ENCODE measurements at regions not wholly inside any gene's neighbourhood (a gene's known extent, or its start where the extent isn't known, plus 50 kb on each side); places are given as distances from the start of the nearest gene placed in this dataset.
"Not testable (repeated sequence)": the region's sequence is repeated elsewhere in the genome, so short reads cannot be mapped to it uniquely, and the experiment has no call there.

DNA sequence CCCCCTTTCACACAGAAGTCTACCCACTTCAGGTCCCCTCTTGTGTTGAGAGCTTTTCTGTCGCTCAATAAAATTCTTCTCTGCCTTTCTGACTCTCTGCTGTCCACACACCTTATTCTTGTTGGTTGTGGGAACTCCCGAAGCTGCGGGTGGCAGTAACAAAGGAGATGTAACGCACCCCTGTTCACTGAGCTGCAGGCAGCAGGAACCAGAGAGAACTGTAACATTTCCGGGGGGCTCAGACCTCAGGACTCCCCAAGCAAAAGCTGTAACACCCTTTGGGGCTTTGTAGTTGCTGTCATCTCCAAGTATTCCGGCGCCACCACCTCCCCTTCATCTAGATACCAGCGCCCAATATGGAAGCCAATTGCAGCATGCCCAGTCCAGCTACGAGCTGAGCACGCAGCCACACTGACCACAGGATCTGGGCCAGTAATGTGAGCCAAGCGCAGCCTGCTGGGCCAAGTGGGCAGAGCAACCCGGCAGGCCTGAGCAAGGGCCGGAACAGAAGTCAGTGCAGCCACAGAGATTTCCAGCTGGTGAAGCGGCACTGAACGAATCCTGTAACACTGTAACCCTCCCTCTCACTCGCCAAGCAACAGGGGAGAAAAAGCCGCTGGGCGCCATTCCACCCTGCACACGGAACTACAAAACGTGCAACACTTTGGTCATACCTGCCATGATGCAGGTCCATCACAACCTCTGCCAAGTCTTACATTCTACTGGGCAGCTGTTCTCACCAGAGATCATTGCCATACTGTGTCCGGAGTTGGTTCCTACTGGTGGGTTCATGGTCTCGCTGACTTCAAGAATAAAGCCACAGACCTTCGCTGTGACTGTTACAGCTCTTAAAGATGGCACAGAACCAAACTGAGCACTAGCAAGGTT lies 194.3 kb downstream of the SPATA31A6 start:
- DNase-seq (ENCODE audit: low read depth): not testable (repeated sequence)

DNA sequence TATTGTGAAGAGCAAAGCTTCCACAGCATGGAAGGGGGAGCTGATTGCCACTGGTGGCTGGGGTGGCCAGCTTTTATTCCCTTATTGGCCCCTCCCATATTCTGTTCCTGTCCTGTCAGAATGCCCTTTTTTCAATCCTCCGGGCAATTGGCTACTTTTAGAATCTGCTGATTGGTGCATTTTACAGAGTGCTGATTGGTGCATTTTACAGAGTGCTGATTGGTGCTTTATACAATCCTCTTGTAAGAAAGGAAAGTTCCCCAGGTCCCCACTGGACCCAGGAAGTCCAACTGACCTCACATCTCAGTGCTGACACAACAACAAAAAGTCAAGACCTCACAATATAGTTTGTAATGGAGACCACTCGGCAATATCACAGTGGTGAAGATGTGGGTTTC lies 195.0 kb downstream of the SPATA31A6 start:
- no peak for DNase-seq (ENCODE audit: low read depth)

DNA sequence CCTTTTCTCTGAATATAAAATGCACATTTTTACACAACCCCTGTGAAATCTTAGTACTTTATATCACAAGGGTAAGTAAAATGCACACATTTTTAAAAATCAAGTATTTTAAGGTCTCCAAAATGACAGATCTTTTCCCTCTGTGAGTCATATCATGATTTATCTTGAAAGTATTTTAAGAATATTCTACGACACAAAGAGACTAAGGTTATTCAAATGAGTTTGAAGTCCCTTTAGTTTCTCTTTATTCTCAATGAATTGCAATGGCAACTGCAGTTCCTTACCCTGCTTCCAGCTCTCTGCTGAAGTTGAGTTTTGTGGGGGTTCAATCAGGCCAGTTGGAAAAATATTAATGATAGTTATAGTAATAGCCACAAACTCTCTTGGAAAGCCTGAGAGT lies 196.1 kb downstream of the SPATA31A6 start:
- not testable (repeated sequence) for DNase-seq (ENCODE audit: low read depth)

DNA sequence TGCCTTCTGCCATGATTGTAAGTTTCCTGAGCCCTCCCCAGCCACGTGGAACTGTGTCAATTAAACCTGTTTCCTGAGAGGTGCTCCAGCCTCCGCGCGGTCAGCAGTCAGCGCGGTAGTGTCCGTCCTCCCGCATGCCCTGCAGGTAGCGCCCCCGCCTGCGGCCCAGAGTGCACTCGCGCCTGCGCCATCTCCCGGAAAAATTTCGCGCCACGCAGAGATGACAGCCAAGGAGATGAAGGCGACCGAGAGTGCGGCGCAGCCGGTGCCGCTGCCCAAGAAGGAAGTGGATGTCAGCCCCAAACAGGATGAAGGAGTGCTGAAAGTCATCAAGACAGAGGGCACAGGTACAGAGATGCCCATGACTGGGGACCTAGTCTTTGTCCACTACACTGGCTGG lies 201.1 kb downstream of the SPATA31A6 start:
- not testable (repeated sequence) for DNase-seq (ENCODE audit: low read depth)

DNA sequence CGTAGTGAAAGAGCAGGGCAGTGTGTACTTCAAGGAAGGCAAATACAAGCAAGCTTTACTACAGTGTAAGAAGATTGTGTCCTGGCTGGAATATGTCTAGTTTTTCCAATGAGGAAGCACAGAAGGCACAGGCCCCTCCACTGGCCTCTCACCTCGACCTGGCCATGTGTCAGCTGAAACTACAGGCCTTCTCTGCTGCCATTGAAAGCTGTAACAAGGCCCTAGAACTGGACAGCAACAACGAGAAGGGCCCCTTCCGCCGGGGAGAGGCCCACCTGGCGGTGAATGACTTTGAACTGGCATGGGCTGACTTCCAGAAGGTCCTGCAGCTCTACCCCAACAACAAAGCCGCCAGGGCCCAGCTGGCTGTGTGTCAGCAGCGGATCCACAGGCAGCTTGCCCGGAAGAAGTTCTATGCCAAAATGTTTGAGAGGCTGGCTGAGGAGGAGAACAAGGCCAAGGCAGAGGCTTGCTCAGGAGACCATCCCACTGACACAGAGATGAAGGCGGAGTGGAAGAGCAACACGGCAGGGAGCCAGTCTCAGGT lies 202.2 kb downstream of the SPATA31A6 start:
- DNase-seq (ENCODE audit: low read depth): not testable (repeated sequence)

DNA sequence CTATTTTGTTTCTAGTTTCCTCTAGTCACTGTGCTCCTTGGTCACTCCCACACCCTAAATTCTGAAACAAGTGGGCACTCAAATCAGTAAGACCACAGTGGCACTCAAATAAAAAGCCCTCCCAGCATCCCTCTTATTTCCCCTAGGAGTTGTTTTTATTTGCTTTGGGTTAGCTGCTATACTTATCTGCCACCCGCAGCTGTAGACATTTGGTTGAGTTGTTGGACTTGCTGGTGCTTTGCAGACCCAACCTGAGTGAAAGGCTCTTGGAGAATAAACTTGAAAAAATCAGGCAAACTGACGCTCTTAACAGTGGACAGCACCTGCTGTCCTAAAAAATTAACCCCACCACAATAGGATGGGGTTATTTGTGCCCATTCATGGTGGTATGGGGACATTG lies 203.0 kb downstream of the SPATA31A6 start:
- no peak for DNase-seq (ENCODE audit: low read depth)

DNA sequence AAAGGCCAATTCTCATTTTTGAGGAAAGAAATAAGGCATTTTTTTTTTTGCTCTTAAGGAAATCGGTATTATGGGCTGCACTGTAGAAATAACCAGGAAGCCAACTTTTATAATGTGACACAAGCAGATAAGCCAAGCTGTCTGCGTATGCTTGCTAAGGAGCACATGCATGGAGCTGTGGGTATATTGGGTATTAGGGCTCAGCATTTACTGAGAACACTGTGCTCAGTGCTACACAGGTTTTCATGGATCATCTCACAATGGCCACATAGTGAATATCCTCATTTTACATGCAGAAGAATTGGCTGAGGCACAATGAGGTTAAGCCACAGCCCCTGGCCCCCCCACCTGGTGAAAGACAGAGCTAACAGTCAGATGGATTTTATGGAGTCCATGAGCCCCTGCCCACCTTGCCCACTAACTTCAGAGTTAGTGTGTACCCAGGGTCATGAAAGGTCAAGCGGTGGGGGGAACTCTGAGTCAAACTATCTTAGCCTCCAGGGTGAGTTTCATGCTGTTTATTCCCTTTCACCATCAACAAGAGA lies 204.8 kb downstream of the SPATA31A6 start:
- no peak for DNase-seq (ENCODE audit: low read depth)

DNA sequence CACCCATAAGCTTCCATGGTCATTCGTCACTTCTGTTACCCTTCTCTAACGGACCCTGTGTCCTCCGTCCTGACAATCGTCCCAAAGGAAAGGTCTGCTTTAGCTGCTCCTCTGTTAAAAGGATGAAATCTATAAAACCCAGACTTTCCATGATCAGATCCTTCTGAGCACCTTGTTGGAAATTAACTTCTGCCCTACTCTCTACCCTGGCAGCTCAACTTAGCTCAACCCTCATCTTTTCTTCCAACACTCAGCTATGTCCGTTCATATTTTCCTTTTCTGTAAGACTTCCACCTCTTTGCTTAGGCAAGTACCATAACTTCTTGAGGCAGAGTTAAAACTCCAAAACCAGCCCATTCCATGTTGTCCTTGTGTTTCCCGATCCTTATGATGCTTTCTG lies 205.4 kb downstream of the SPATA31A6 start:
- DNase-seq (ENCODE audit: low read depth): no peak

DNA sequence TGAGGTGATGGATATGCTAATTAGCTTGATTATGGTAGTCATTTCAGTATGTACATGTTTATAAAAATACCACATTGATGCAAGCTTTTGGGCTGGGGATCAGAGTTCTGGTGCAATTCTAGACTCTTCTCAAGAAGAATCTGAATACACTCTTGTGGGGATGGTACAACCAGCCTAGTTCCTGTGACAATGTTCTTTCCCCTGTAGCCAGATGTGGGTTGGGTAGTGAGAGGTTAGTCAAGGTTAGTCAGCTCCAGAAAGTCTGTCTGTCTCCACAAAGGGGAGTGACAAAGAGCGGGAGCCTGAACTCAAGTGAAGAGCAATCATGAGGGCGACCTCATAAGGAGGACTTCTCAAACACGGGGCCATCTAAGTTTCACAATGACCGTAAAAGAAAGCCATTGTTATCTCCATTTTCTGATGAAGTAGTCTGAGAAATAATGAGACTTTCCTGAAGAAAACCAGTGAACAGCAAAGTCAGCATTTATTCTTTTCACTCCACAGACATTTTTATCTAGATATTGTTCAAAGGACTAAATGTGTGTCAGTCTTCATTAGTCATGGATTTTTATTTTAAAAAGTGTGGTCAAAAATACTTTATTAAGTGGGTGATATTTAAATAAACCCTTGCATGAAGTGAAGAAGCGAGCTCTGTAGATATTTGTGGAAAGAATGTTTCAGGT lies 209.5 kb downstream of the SPATA31A6 start:
- not testable (repeated sequence) for DNase-seq (ENCODE audit: low read depth)

DNA sequence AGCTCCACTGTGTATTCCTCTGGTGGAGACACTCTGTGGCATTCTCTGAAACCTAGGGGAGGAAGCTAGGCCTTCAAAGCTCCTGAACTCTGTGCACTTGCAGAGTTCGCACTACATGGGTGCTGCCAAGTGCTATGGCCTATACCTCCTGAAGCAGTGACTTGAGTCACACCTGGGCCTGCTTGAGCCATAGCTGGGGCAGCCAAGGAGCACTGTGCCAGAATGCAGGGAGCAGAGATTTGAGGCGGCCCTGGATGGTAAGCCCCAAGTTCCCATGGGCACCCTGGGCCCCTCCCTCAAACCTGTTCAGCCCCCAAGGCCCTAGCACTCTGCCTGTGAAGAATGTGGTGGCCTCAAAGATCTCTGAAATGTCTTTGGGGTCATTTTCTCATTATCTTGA lies 212.9 kb downstream of the SPATA31A6 start:
- DNase-seq (ENCODE audit: low read depth): no peak

DNA sequence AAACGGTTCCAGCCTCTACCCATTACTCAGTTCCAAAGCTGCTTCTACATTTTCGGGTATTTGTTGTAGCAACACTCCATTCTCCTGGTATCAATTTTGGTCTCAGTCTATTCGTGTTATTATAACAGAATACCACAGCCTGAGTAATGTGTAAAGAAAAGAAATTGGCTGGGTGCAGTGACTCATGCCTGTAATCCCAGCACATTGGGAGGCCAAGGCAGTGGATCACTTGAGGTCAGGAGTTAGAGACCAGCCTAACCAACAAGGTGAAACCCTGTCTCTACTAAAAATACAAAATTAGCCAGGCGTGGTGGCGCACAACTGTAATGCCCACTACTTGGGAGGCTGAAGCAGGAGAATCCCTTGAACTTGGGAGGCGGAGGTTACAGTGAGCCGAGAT lies 213.9 kb downstream of the SPATA31A6 start:
- not testable (repeated sequence) for DNase-seq (ENCODE audit: low read depth)

DNA sequence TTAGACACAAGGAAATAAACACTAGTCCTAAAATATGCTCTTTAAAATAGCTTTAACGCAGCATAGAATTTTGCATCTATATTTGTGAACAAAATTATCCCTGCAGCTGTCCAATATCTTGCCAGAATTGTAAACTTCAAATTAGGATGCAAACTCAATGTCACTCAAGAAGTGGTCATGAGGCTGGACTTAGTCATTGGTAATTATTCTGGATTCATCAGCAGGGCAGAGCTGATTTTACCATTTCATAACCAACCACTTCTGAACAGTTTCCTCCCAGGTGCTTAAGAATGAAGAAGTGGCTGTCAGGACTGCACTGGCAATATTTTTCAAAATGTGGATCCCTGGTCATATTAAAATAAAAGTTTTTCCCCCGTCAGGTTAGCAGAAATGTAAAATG lies 219.5 kb downstream of the SPATA31A6 start:
- not testable (repeated sequence) for DNase-seq (ENCODE audit: low read depth)

DNA sequence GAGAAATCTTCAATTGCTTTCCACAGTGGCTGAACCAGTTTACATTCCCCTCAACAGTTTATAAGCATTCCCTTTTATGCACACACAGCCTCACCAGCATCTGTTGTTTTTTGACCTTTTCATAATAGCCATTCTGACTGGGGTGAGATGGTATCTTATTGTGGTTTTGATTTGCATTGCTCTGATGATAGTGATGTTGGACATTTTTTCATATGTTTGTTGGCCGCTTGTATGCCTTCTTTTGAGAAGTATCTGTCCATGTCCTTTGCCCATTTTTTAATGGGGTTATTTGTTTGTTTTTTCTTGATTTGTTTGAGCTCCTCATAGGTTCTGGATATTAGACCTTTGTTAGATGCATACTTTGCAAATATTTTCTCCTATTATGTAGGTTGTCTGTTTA lies 226.1 kb downstream of the SPATA31A6 start:
- not testable (repeated sequence) for DNase-seq (ENCODE audit: low read depth)

DNA sequence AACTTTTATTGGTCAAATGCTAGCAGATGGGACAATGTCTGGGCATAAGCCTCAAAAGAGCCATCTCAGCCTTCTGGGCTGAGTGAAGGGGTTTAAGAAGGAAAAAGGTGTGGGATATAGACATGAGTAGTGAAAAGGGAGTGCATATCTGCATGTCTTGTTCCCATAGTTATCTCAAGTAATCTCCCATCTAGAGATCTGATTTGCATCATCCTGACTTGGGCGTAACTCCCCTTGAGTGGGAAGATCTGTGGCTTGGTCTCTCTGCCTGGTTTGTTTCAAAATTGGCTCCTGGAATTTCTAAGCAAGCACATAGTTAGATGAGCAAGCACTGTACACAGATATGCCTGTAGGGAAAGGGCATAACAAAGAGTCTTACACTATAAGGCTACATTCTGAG lies 228.9 kb downstream of the SPATA31A6 start:
- DNase-seq (ENCODE audit: low read depth): not testable (repeated sequence)

DNA sequence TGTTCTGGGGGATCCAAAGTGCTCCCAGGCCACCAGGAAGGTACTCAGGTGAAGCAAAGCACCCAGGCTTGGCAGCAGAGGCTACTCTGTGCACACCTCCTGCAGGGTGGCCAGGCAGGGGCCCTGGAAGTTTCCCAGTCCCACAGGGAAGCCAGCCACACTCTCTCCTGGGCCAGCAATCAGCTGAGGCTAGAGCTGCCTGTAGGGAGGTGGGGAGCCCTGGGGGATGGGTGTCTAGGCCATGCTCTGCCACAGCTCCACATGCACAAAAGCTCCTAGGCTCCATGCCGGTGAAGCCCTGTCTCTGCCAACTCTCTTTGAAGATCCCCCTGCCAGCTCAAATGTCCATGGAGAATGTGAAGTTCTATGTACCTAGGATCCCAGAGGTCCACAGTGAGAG lies 231.4 kb downstream of the SPATA31A6 start:
- DNase-seq (ENCODE audit: low read depth): not testable (repeated sequence)

DNA sequence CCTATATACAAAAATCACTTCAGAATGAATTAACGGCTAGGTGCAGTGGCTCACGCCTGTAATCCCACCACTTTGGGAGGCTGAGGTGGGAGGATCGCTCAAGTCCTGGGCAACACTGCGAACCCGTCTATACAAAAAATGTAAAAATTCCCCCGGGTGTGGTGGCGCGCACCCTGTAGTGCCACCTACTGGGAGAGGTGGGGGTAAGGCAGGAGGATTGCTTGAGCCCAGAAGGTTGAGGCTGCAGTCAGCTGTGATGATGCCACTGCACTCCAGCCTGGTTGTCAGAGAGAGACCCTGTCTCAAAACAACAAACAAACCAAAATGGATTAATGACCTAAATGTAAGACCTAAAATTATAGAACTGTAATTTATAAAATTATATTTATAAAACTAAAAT lies 236.2 kb downstream of the SPATA31A6 start:
- not testable (repeated sequence) for DNase-seq (ENCODE audit: low read depth)

DNA sequence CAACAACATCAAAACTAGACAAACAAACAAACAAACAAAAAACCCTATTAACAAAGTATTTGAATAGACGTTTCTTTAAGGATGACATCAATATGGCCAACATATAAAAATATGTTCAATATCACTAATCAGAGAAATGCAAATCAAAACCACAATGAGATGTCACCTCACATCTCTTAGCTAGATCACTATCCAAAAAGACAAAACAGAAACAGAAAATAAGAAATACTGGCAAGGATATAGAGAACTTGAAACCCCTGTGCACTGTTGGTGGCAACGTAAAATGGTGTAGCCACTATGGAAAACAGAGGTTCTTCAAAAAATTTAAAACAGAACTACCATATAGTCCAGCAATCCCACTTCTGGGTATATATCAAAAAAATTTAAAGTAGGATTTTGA lies 236.9 kb downstream of the SPATA31A6 start:
- not testable (repeated sequence) for DNase-seq (ENCODE audit: low read depth)

DNA sequence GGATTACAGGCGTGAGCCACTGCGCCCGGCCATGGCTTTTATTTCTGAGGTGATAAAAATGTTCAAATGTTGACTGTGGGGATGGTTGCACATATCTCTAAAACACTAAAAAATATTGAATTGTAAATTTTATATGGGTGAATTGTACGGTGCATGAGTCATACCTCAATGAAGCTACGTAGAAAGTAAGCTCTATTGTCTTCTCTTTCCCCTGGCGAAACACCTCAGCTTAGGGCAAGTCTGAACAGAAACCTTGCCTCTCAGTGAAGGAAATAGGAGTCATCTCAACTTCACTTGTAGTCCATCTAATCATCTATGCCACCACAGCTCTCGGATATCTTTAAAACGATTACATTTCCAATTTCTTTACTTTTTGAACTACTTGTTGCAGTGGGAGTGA lies 238.2 kb downstream of the SPATA31A6 start:
- not testable (repeated sequence) for DNase-seq (ENCODE audit: low read depth)

DNA sequence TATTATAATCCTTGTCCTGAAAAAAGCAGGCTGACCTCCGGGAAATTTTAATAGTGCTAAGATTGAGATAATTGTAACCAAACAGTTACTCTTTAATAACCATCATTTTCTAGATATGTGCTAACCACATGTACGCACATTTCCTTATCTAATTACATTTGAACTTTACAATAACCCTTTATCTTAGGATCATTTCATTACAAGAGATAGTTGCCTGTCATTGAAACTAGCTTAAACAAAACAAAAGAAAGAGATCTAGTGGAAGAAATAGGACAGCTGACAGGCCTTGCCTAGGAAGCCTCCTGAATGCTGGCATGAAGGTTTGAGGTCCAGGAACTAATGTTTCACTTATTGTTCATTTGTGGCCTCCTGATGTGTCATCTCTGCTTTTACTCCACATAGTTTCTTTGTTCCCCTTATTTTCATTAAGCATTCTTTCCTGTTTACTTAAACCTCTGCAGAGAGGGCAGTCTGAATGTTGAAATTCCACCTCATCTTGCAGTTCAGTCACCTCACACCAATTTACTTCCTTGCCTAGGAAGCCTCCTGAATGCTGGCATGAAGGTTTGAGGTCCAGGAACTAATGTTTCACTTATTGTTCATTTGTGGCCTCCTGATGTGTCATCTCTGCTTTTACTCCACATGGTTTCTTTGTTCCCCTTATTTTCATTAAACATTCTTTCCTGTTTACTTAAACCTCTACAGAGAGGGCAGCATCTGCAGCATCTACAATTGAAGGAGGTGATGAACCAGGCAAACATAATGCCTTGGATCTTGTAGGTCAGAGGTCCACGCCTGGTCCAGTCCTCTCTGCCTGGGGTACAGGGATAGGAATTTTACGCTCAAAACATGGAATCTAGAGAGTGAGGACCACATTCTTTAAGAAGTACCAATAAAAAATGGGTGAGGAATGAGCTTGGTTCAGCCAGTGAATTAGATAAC lies 247.5 kb downstream of the SPATA31A6 start:
- not testable (repeated sequence) for DNase-seq (ENCODE audit: low read depth)

DNA sequence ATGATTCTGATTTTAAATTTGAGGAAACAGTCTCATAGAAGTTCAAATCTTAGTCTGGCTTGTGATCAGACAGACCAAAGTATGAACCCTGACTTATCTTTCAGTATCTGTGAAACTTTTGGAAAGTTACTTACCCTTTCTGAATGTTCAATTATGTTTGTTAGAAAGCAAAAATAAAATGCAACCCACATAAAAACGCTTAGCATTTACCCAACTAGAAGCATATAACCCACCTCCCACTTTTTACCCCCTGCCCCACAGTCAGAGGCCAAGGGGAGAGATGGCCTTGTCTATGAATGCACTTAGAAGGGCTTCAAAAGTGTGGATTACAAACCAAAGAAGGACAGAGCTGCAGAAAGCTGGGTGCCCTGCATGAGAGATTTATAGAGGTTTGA lies 248.2 kb downstream of the SPATA31A6 start:
- DNase-seq (ENCODE audit: low read depth): not testable (repeated sequence)
